ENCODE measurements at regions not wholly inside any gene's neighbourhood (a gene's known extent, or its start where the extent isn't known, plus 50 kb on each side); places are given as distances from the start of the nearest gene placed in this dataset.

DNA sequence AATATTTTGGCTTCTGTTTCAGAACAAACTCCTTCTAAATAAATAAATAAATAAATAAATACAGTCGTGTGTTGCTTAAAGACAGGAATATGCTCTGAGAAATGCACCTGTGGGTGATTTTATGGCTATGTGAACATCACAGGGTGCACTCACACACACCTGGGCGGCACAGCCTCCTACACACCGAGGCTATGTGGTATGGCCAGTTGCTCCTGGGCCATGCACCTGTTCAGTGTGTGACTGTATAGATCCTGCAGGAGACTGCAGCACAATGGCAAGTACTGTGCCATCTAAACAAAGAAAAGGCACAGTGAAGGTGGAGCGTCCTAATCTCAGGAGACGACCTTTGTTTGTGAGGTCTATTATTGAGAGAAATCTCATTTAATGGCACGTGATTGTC is 1281.1 kb downstream of the TBC1D22A start:
- no peak for DNase-seq (ENCODE audit: low read depth in 3 of 3)

- no peak for DNase-seq (ENCODE audit: low read depth in 3 of 3)
Observed at GRCh38 chr22:48042621-48043395, 1280.4 kb downstream of the TBC1D22A start.

GRCh38 chr22:48039326-48039725 is 1276.9 kb downstream of the TBC1D22A start:
- DNase-seq (ENCODE audit: low read depth in 3 of 3): no peak

GRCh38 chr22:48037618-48038017 is 1275.2 kb downstream of the TBC1D22A start:
- DNase-seq (ENCODE audit: low read depth in 3 of 3): no peak

GRCh38 chr22:48035897-48036296 is 1273.4 kb downstream of the TBC1D22A start:
- DNase-seq (ENCODE audit: low read depth in 3 of 3): no peak

DNA sequence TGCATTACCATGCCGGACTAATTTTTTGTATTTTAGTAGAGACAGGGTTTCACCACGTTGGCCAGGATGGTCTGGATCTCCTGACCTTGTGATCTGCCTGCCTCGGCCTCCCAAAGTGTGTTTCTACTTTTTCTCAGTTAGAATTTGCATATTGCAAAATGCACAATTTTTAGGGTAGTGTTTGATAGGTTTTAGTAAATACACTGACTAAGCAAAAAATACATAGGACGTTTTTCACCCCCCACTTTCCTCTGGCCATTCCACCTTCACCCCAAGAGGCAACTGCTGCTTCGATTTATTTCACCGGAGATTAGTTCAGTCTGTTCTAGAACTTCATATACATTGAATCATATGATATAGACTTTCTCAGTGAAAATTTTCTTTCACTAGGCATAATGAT is 1269.1 kb downstream of the TBC1D22A start:
- no peak for DNase-seq (ENCODE audit: low read depth in 3 of 3)

- no peak for DNase-seq (ENCODE audit: low read depth in 3 of 3)
Observed at GRCh38 chr22:48025096-48025495, 1262.6 kb downstream of the TBC1D22A start.

- DNase-seq (ENCODE audit: low read depth in 3 of 3): no peak
Observed at GRCh38 chr22:48021991-48022401, 1259.5 kb downstream of the TBC1D22A start.

- no peak for DNase-seq (ENCODE audit: low read depth in 3 of 3)
Observed at GRCh38 chr22:48018346-48018745, 1255.9 kb downstream of the TBC1D22A start.

GRCh38 chr22:48015701-48016100 is 1253.3 kb downstream of the TBC1D22A start:
- no peak for DNase-seq (ENCODE audit: low read depth in 3 of 3)

DNA sequence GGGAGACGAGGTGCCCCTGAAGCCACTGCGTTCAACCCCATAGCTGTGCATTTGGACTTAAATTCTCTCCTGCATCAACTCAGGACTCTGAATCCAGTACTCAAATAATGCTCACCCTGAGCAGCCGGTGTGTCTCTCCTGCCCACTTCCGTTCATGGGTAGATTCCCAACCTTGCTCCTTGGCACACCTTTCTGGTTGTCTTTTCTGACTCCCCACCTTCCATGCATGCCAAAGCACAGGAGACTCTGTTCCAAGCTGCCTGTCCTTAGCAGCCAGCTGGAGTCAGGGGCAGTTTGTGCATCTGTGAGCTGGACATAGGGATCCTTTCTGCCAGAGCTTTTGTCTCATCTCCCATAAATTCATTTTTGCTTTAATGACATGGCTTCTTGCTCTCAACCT is 1242.5 kb downstream of the TBC1D22A start:
- DNase-seq (ENCODE audit: low read depth in 3 of 3): no peak

DNA sequence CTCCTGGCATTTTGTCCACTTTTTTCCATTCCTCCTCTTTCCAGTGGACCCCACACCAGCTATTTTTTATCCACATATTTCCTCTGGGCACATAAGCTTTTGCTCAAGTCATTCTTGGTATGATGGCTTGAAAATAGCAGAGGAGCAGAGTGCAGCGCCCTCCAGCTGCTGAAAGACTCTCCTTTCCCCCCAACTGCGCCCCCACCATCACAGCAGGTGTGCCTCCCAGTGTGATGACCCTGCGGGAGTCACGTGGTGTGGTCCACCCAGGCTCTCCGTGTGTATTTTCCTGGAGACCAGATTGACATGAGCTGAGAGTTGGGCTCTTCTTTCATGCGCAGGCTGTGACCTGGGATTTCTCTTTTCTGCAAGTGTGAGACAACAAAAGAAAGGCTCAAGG is 1241.6 kb downstream of the TBC1D22A start:
- no peak for DNase-seq (ENCODE audit: low read depth in 3 of 3)

DNA sequence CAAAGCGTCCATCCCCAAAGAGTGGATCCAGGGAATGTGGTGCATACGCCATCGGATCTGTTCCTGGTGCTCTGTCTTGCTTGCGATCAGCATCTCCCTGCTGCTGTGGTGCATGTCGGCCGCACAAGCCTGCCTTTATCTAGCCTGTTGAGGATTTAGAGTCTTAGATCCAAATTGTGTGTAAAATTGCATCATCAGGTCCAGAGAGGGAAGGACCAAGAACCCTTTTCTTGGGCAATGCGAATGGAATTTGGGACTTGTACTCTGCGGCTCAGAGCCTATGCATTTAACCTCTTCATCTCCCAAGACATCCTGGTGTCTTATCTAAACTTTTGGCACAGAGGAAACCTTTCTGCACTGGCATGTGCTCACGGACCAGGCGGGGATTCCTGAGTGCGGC is 1238.7 kb downstream of the TBC1D22A start:
- DNase-seq (ENCODE audit: low read depth in 3 of 3): no peak

GRCh38 chr22:47997612-47998011 is 1235.2 kb downstream of the TBC1D22A start:
- no peak for DNase-seq (ENCODE audit: low read depth in 3 of 3)

- DNase-seq (ENCODE audit: low read depth in 3 of 3): no peak
Observed at GRCh38 chr22:47997052-47997590, 1234.7 kb downstream of the TBC1D22A start.

GRCh38 chr22:47996446-47996857 is 1234.0 kb downstream of the TBC1D22A start:
- no peak for DNase-seq (ENCODE audit: low read depth in 3 of 3)

- DNase-seq (ENCODE audit: low read depth in 3 of 3): no peak
Observed at GRCh38 chr22:47995718-47996117, 1233.3 kb downstream of the TBC1D22A start.

GRCh38 chr22:47995264-47995627 is 1232.8 kb downstream of the TBC1D22A start:
- no peak for DNase-seq (ENCODE audit: low read depth in 3 of 3)

DNA sequence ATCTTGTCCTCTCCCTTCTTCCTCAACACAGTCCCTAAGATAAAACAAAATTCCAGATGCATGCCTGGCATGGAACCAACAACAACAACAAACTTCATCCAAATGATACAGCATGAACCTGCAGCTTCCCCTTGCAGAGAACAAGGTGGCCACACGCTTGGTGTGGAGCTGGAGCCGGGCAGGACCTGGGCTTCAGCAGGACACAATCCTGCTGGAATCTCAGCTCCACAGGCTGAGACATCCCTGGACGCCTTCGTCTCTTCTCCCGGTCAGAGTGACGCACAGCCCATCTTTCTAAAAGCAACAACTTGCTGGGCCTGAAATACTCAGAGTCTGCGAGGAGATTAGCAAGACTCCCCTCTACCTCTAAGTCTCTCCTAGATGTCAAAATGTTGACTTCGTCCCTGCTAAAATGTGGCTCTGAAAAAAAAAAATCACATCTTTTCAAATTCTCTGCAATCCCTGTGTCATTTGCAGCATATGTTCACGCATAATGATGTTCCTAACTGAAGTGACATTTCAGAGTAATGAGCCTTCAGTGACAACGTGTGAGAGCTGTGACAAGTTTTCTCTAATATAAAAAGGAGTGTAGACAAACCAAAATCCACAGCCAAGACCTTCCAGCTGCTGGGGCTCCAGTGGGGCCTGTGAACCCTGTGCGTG is 1232.3 kb downstream of the TBC1D22A start:
- no peak for DNase-seq (ENCODE audit: low read depth in 3 of 3)

DNA sequence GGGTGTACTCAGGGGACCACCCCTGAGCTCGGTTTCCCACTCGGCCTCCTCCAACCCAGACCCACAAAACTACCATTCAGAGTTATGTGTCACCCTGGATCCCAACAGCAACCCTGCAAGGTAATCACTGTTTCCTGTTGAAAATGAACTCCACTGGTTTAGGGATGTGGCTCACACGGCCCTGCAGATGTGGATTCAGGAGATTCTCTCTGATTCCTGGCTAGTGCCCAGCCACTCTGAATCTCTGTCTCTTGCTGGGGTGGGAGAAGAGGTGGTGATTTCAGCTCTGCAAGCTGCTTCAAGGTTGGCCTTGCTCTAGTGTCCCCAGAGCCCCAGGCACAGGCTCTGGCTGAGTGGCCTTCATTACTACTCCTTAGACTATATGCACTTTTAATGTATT is 1231.6 kb downstream of the TBC1D22A start:
- no peak for DNase-seq (ENCODE audit: low read depth in 3 of 3)

GRCh38 chr22:47990481-47990880 is 1228.0 kb downstream of the TBC1D22A start:
- DNase-seq (ENCODE audit: low read depth in 3 of 3): no peak

- DNase-seq (ENCODE audit: low read depth in 3 of 3): no peak
Observed at GRCh38 chr22:47987885-47988515, 1225.5 kb downstream of the TBC1D22A start.

- DNase-seq (ENCODE audit: low read depth in 3 of 3): no peak
Observed at GRCh38 chr22:47976219-47976618, 1213.8 kb downstream of the TBC1D22A start.
